ENCODE measurements at regions not wholly inside any gene's neighbourhood (a gene's known extent, or its start where the extent isn't known, plus 50 kb on each side); places are given as distances from the start of the nearest gene placed in this dataset.

- TF ChIP-seq POLR2A (IDR thresholded peaks at IDR 0.05), result no peak
- TF ChIP-seq CTCF (IDR thresholded peaks at IDR 0.05), result no peak
- no peak for TF ChIP-seq POLR2AphosphoS5 (IDR thresholded peaks at IDR 0.05)
These were observed 75.2 kb upstream of the METTL9 start for GRCh38 chr16:21524068-21524751.
